ENCODE measurements at regions not wholly inside any gene's neighbourhood (a gene's known extent, or its start where the extent isn't known, plus 50 kb on each side); places are given as distances from the start of the nearest gene placed in this dataset.

GRCh38 chr7:13179775-13180523 lies 492.5 kb downstream of the ARL4A start:
- Histone ChIP-seq H3K4me3 (ENCODE audit: insufficient read depth, low read length) (no peak overlapping the region), H3K27ac (ENCODE audit: low read depth, low read length) (no peak overlapping the region), H2AFZ (ENCODE audit: low read length) (no peak overlapping the region), H4K20me1 (ENCODE audit: insufficient read depth, low read length) (no peaks in the 10 kb centered on the region), H3K79me2 (ENCODE audit: insufficient read depth, low read length) (no peaks in the 10 kb centered on the region), H3K27me3 (ENCODE audit: insufficient read depth, low read length) (no peaks in the 10 kb centered on the region), H3K4me1 (ENCODE audit: insufficient read depth, low read length) (no peaks in the 10 kb centered on the region), H3K36me3 (ENCODE audit: insufficient read depth, low read length) (no peaks in the 10 kb centered on the region), H3K4me2 (ENCODE audit: insufficient read depth, low read length) (no peak overlapping the region), H3K9me3 (ENCODE audit: low read depth, low read length) (no peaks in the 10 kb centered on the region)
- DNase-seq (ENCODE audit: insufficient read length, low spot score, missing footprints), result no peak
- TF ChIP-seq CTCF (IDR thresholded peaks at IDR 0.05; ENCODE audit: extremely low read depth, low read depth, low read length), result no peak

GRCh38 chr7:13181216-13181615 lies 493.8 kb downstream of the ARL4A start:
- no peak overlapping the region for H3K4me3 ChIP-seq (ENCODE audit: insufficient read depth, low read length)
- no peak overlapping the region for H3K4me2 ChIP-seq (ENCODE audit: insufficient read depth, low read length)
- no peaks in the 10 kb centered on the region for H3K36me3 ChIP-seq (ENCODE audit: insufficient read depth, low read length)
- no peak overlapping the region for H3K27ac ChIP-seq (ENCODE audit: low read depth, low read length)
- DNase-seq (ENCODE audit: insufficient read length, low spot score, missing footprints), result no peak
- no peaks in the 10 kb centered on the region for H3K4me1 ChIP-seq (ENCODE audit: insufficient read depth, low read length)
- no peaks in the 10 kb centered on the region for H3K79me2 ChIP-seq (ENCODE audit: insufficient read depth, low read length)
- TF ChIP-seq CTCF (IDR thresholded peaks at IDR 0.05; ENCODE audit: extremely low read depth, low read depth, low read length), result no peak
- no peak overlapping the region for H2AFZ ChIP-seq (ENCODE audit: low read length)
- H3K9me3 ChIP-seq (ENCODE audit: low read depth, low read length), result no peaks in the 10 kb centered on the region
- H4K20me1 ChIP-seq (ENCODE audit: insufficient read depth, low read length), result no peaks in the 10 kb centered on the region
- H3K27me3 ChIP-seq (ENCODE audit: insufficient read depth, low read length), result no peaks in the 10 kb centered on the region

GRCh38 chr7:13185139-13185538 lies 497.7 kb downstream of the ARL4A start:
- H3K27me3 ChIP-seq (ENCODE audit: insufficient read depth, low read length), result no peaks in the 10 kb centered on the region
- no peaks in the 10 kb centered on the region for H4K20me1 ChIP-seq (ENCODE audit: insufficient read depth, low read length)
- H3K4me2 ChIP-seq (ENCODE audit: insufficient read depth, low read length), result no peak overlapping the region
- H2AFZ ChIP-seq (ENCODE audit: low read length), result no peak overlapping the region
- H3K4me1 ChIP-seq (ENCODE audit: insufficient read depth, low read length), result no peaks in the 10 kb centered on the region
- H3K27ac ChIP-seq (ENCODE audit: low read depth, low read length), result no peak overlapping the region
- no peaks in the 10 kb centered on the region for H3K36me3 ChIP-seq (ENCODE audit: insufficient read depth, low read length)
- H3K79me2 ChIP-seq (ENCODE audit: insufficient read depth, low read length), result no peaks in the 10 kb centered on the region
- TF ChIP-seq CTCF (IDR thresholded peaks at IDR 0.05; ENCODE audit: extremely low read depth, low read depth, low read length), result no peak
- no peak for DNase-seq (ENCODE audit: insufficient read length, low spot score, missing footprints)
- H3K9me3 ChIP-seq (ENCODE audit: low read depth, low read length), result no peaks in the 10 kb centered on the region
- H3K4me3 ChIP-seq (ENCODE audit: insufficient read depth, low read length), result no peak overlapping the region

GRCh38 chr7:13188236-13188805 lies 500.9 kb downstream of the ARL4A start:
- Histone ChIP-seq H3K4me2 (ENCODE audit: insufficient read depth, low read length) (no peak overlapping the region), H3K27ac (ENCODE audit: low read depth, low read length) (no peak overlapping the region), H3K4me1 (ENCODE audit: insufficient read depth, low read length) (no peaks in the 10 kb centered on the region), H3K79me2 (ENCODE audit: insufficient read depth, low read length) (no peaks in the 10 kb centered on the region), H3K27me3 (ENCODE audit: insufficient read depth, low read length) (no peaks in the 10 kb centered on the region), H2AFZ (ENCODE audit: low read length) (no peak overlapping the region), H3K9me3 (ENCODE audit: low read depth, low read length) (no peaks in the 10 kb centered on the region), H3K4me3 (ENCODE audit: insufficient read depth, low read length) (no peak overlapping the region), H4K20me1 (ENCODE audit: insufficient read depth, low read length) (no peaks in the 10 kb centered on the region), H3K36me3 (ENCODE audit: insufficient read depth, low read length) (no peaks in the 10 kb centered on the region)
- no peak for TF ChIP-seq CTCF (IDR thresholded peaks at IDR 0.05; ENCODE audit: extremely low read depth, low read depth, low read length)
- no peak for DNase-seq (ENCODE audit: insufficient read length, low spot score, missing footprints)
